Activated effector memory CD4-positive, alpha-beta T cell treated with anti-CD3 and anti-CD28 coated beads, Interleukin-2, amount 50 U/mL, for 16 hours (primary cell): ENCODE measurements at regions not wholly inside any gene's neighbourhood (a gene's known extent, or its start where the extent isn't known, plus 50 kb on each side); places are given as distances from the start of the nearest gene placed in this dataset.
A peak's percentile ranks its signal among the peaks of the same experiment; 100 is the strongest.

ENCODE experiments used
- DNase-seq: peaks from one replicate; pipeline ENCODE4 v3.0.0-alpha.2; 2020

DNA sequence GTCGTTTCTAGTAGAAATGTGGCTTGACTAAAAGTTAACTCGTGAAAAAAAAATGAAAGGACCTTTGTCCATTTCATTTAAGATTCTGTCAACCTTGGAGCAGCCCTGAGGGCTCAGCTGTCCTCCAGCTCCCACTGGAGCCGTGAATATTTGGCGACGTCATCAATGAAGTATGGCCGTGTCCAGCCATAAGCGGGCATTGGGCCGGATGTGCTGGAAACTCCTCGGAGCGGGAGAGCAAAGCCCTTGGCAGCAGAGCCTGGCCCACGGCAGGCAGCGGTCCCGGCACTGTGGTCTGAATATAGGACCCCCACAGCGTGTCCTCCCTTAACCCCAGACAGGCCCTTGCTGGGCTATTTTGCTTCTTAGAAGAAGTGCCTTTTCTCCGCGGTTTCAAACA is 50.0 kb downstream of the JAKMIP3 start:
- peak; percentile 31 for DNase-seq

GRCh38 chr10:132117146-132117545 is 51.4 kb downstream of the JAKMIP3 start:
- DNase-seq = peak; percentile 54

DNA sequence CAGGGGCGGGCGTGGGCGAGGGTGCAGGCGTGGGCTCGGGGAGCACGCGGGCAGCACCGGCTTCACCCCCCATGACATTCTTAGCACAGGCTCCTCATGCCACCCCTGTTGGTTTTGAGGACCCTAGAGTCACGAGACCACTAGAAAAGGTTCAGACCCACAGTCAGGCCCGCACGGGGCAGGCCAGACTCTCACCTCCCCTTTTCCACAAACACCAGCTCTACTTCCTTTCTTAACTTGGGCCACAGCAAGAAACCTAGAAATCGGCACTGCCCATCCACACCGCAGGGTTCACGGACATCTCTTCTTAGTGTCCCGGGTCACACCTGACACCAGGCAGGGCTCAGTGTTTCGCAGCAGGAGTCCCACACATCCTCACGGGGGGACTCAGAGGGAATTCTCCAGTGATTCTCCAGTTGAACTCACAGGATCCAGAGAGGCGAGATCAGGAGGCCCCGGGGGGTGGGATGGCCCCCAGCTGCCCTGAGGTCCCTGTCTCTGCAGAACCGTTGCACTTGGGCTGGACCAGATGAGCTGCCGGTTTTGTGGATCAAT is 52.0 kb downstream of the JAKMIP3 start:
- DNase-seq = peak; percentile 27

- peak; percentile 52 for DNase-seq
Observed at GRCh38 chr10:132118366-132118765, 52.6 kb downstream of the JAKMIP3 start.

DNA sequence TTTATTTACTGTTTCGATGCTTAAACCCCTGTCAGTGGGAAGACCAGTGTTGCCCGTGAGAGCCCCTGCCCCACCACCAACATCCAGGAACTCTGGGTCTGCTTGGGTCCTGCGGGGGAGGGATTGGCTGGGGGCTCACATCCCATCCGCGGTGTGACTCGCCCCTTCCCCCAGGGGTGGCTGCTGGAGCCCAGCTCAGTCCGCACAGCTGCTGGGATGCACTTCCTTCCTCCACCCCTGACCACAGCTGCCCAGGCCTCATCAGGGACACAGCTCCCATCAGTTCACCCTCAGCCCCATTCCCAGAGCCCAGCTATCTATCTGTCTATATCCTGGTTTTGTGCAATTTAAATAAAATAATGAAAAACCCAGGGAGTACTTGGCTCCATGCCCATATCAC is 54.5 kb downstream of the JAKMIP3 start:
- no peak for DNase-seq

GRCh38 chr10:132120734-132121510 is 55.2 kb downstream of the JAKMIP3 start:
- DNase-seq = no peak

DNA sequence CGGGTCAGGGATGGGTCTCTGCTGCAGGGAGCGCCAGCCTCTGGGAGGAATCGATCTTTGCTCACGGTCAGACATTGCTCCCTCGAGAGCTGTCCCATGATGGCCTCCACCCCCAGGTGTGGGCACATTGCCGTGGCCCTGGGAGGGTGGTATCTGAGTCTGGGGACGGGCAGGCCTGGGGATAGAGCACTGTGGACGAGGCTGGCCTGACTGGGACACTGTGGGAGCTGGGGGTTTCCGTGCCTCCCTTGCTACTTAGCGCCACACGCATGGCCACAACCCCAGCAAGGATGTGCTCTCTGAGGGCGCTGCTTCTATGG is 55.7 kb downstream of the JAKMIP3 start:
- DNase-seq = no peak

- no peak for DNase-seq
Observed at GRCh38 chr10:132122097-132122861, 56.5 kb downstream of the JAKMIP3 start.

DNA sequence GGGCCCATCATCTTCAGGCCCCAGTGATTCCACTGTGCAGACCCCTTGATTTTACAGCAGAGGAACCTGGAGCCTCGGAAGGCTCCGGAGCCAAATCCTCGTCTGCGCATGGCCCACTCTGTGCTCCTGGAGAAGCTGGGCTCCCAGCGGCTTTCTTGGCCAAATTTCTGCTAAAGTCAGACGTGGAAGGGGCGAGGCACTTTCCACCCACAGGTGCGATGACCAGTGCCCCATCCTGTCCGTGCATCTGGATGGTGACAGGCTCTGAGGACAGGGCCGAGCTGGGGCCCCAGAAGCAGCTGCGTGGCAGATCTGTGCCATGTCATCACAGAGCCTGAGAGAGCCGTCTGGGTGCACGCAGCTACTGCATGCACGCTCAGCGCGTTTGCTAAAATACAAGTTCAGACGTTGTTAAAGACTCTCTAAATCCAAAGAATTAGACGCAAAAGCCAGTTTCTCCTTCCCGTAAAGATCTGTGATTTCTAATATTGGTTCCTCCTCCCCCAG is 57.2 kb downstream of the JAKMIP3 start:
- DNase-seq = no peak

DNA sequence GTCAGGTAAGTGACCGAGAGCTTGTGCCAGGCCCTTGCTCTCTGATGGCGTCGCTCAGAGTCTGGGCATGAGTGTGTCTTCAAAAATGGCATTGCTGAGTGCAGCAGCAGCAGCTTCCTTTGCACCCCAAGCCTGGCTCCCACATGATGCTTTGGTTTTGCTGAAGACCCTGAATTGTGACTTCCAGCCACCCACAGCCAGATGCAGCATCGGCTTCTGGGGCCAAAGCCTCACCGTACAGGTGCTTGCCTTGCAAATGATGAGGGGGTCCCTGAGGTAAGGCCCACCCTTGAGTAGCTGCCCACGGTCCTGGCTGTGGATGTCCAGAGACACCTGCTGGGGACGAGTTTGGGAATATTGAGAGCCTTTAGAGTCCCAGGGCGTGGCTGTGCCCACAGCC is 57.9 kb downstream of the JAKMIP3 start:
- DNase-seq = no peak

GRCh38 chr10:132124201-132124920 is 58.6 kb downstream of the JAKMIP3 start:
- DNase-seq = no peak

- peak; percentile 19 for DNase-seq
Observed at GRCh38 chr10:132129431-132129830, 57.3 kb upstream of the DPYSL4 start.

DNA sequence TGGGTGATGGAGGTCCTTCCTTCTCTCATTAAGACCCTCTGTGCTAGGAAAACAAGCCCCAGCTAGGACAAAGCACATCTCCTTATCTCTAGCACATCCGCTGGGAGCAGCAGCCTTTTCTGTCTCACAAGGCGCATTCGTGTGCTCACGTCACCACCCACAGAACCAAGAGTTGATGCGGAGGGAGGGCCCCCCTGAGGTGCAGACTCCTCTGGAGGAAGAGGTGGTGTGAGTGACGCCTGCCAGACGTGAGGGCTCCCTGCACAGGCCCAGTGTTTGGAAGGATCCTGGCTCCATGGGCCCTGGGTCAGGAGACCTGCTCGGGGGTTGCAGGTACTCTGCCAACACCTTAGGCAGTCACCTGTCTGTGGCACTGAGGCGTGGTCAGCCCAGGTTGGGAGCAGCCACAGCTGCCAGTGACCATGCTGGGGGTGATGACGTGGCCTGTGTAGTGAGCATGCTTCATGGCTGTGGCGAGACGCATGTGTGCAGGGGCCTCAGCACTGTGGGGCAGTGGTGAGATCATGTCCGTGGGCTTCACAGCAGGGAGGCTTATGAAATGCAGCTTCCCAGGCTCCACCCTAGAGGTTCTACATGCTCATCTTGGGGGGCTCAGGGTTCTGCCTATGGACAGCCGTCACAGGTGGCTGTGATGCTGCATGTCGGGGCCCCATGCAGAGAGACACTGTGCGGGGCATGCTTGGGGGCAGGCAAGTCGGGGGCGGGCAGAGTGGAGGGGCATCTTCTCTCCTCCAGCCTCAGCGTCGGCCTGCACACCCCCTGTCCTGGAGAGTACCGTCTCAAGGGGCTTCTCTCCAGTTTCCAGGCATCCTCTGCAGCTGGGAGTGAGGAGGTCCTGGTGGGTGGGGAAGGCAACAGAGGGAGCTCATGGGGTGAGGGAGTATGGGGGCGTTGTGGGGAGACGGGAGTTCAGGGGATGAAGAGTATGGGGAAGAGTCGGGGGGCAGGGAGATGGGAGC is 56.2 kb upstream of the DPYSL4 start:
- DNase-seq = peak; percentile 52

GRCh38 chr10:132131581-132132420 is 54.9 kb upstream of the DPYSL4 start:
- DNase-seq = peak; percentile 57

DNA sequence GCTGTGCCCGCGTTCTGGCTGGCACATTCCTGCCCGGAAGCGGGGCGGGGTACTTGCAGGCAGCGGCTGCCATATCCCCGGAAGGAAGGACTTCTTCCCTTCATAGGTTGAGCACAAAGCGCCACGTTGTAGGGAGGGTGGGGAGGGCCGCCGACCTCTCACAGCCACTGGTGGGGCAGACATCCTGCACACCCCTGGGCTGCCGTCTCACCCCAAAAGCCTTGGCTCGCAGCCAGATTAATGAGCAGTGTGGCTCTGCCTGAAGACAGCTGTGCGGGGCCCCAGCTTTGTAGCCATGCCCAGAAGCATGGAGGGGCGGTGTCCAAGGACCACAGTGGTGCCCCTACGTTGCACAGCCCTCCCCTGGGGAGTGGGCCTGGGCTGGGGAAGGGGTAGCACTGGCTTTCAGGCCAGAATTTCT is 54.3 kb upstream of the DPYSL4 start:
- peak; percentile 53 for DNase-seq

DNA sequence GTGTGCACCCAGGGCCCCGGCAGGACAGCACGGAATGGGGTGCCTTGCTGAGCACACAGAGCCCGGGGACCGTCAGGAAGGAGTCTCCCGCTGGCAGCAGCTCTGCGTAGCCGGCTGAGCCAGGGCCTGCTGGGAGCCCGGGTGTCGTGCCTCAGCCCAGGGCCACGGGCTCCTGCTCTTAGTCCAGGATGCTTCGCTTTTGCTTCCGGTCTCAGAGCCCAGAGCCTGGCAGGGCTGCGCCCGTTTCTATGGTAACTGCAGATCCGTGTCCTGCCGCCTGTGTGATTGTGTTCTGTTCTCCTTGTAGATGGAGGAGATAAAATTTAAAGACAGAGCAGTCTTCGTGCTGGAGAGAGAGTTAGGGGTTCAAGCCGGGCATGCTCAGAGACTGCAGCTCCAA is 53.7 kb upstream of the DPYSL4 start:
- DNase-seq = peak; percentile 38

GRCh38 chr10:132133449-132134240 is 53.1 kb upstream of the DPYSL4 start:
- DNase-seq = peak; percentile 57

DNA sequence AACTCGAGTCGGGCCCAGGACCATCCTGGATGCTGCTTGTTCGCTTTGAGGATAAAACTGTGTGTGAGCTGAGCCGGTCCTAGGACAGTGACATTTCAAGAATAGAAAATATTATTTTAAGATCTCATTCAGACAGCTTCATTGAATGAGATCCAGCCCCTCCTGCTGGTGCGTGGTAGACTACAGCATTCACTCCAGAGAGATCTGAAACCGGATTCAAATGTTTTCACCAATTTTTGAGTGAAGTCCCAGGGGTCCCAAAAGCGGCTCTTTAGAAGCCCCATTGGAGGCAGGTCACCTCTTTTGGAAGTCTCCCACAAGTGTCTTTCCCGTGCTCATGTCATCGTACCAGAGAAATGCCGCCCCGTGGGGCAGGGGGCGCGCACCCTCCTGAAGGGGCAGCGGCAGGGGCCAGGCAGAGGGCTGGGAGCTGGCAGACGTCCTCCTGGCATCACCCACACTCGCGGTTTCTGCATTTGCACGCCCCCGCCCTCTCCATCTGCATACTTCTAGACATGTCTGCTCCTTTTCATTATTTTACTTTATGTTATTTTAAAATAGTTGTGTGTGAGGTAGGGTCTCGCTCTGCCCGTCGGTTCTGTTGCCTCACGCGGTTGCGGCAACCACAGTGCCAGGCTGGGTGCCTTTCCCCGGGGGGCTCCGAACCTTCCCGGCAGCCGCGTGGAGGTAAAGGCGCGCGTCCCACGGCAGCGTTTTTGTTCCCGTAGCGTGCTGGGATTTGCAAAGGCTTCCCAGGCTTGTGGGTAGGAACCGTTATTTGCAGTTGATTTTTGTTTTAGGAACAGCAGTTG is 52.3 kb upstream of the DPYSL4 start:
- DNase-seq = peak; percentile 39
